AG09309 (cell line): ENCODE measurements at regions not wholly inside any gene's neighbourhood (a gene's known extent, or its start where the extent isn't known, plus 50 kb on each side); places are given as distances from the start of the nearest gene placed in this dataset.
"Not testable (repeated sequence)": the region's sequence is repeated elsewhere in the genome, so short reads cannot be mapped to it uniquely, and the experiment has no call there.

Source experiments
- DNase-seq: peaks from one replicate; pipeline ENCODE4 v3.0.0-alpha.2; 2010; ENCODE audit warnings: low read depth
- H3K4me3 ChIP-seq: 2 replicates; pipeline ENCODE4 v1.5.1; 2011; ENCODE audit warnings: mild to moderate bottlenecking, low read depth, low read length, moderate library complexity; ENCODE audit not compliant: control insufficient read depth
- CTCF ChIP-seq: IDR thresholded peaks from 2 replicates; pipeline ENCODE4 v1.5.1; 2011; ENCODE audit warnings: mild to moderate bottlenecking, low read depth, low read length, inconsistent platforms; ENCODE audit not compliant: insufficient read depth, control insufficient read depth; ENCODE audit errors: missing control alignments

DNA sequence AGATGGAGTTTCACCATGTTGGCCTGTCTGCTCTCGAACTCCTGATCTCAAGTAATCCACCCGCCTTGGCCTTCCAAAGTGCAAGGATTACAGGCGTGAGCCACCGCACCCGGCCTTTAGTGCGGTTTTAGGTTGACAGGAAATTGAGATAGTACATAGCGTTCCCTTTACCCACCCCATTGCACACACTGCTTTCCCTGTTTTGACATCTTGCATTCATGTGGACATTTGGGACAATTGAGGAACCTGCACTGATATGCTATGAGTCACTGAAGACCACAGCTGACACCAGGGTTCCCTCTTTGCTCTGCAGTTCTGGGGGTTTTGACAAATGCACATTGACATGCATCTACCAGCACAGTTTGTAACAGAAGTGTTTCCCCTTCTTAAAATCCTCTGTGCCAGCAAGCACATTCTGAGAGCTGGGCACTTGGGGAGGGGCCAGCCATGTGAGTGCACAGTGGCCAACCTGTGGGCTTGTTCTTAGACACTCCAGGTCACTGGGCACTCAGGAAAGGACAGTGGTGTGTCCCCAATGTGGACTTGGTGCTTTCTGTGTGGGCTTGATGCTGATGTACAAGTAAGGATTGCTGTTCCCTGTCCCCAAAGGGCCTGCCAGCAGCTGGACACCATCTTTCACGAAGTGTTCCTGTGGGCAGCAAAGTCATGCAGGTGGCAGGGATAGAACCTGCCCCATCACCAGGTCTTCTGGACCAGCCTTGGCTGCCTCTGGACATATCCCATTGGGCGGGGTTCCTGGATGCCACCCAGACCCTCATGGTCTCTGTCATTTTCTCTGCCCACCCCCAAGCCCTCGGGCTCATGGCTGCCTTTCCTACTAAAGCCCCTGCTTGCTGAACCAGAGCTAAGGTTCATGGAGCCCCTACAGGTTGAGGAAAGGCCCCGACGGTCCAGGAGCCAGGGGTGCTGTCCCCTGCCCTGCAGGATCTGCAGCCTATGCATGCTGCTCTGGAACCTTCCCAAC lies 579.8 kb downstream of the GLRX3 start:
- no peak for DNase-seq
- TF ChIP-seq CTCF = no peak
- H3K4me3 ChIP-seq = no peak overlapping the region

GRCh38 chr10:130717083-130717482 lies 580.9 kb downstream of the GLRX3 start:
- DNase-seq = no peak
- no peak overlapping the region for H3K4me3 ChIP-seq
- no peak for TF ChIP-seq CTCF

DNA sequence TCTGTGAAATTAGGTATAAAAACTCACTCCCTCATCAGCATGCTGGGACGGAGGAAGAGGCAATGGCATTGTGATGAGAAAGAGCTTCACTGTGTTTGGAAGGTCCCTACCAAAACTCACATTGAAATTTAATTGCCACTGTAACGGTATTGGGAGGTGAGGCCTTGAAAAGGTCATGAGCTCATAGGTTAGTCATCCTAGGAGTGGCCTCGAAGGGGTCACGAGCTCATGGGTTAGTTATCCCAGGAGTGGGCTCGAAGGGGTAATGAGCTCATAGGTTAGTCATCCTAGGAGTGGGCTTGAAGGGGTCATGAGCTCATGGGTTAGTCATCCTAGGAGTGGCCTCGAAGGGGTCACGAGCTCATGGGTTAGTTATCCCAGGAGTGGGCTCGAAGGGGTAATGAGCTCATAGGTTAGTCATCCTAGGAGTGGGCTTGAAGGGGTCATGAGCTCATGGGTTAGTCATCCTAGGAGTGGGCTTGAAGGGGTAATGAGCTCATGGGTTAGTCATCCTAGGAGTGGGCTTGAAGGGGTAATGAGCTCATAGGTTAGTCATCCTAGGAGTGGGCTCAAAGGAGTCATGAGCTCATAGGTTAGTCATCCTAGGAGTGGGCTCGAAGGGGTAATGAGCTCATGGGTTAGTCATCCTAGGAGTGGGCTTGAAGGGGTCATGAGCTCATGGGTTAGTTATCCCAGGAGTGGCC lies 582.7 kb downstream of the GLRX3 start:
- not testable (repeated sequence) for H3K4me3 ChIP-seq

GRCh38 chr10:130719448-130719752 lies 583.2 kb downstream of the GLRX3 start:
- TF ChIP-seq CTCF = no peak
- DNase-seq = no peak
- H3K4me3 ChIP-seq = no peak overlapping the region

More for the DNA sequence above, 582.7 kb downstream of the GLRX3 start:
- DNase-seq = not testable (repeated sequence)

GRCh38 chr10:130720235-130720634 lies 584.0 kb downstream of the GLRX3 start:
- no peak overlapping the region for H3K4me3 ChIP-seq
- no peak for TF ChIP-seq CTCF
- DNase-seq = no peak

DNA sequence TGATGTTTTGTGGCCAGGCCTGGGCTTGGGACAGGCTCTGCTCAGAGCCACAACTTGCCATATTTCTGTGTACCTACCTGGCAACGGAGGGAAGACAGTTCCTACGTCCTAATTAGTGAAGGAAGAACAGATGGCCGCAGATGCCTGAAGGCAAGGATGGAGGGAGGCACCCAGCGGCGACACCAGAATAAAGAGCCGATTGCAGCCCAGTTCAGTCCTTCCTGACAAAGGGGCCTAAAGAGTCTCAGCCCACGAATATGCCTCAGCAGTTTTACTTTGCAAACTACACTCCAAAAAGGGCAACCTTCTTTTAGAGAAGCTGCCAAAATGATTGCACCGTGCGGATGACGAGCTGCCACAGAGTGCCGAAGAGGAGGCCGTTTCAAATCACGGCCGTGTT lies 585.8 kb downstream of the GLRX3 start:
- no peak for DNase-seq
- no peak for TF ChIP-seq CTCF
- no peak overlapping the region for H3K4me3 ChIP-seq

- DNase-seq = no peak
- TF ChIP-seq CTCF = no peak
Observed at GRCh38 chr10:130723704-130724103, 587.5 kb downstream of the GLRX3 start.

More at GRCh38 chr10:130723704-130724103, 587.5 kb downstream of the GLRX3 start:
- no peak overlapping the region for H3K4me3 ChIP-seq
